ENCODE measurements at regions not wholly inside any gene's neighbourhood (a gene's known extent, or its start where the extent isn't known, plus 50 kb on each side); places are given as distances from the start of the nearest gene placed in this dataset.

GRCh38 chr2:57146951-57147350 lies 899.7 kb upstream of the VRK2 start:
- TF ChIP-seq CTCF (conservative IDR thresholded peaks at IDR 0.05; ENCODE audit: low read depth, low read length), result no peak
- TF ChIP-seq EZH2 (IDR thresholded peaks at IDR 0.05; ENCODE audit: low read length, unreplicated experiment), result no peak
- TF ChIP-seq EZH2phosphoT487 (IDR thresholded peaks at IDR 0.05; ENCODE audit: borderline replicate concordance, low read length), result no peak
